Panc1 (cell line): ENCODE measurements at regions not wholly inside any gene's neighbourhood (a gene's known extent, or its start where the extent isn't known, plus 50 kb on each side); places are given as distances from the start of the nearest gene placed in this dataset.

Source experiments
- ATAC-seq: fragments of 200-7000 bp; cut with Tn5 transposase; 2 replicates; pipeline ENCODE4 v1.9.1; 2020; ENCODE audit warnings: mild to moderate bottlenecking, moderate library complexity
- BruUV-seq: library from RNA; stranded (reverse); fragments of 400-500 nt; replicated peaks from 2 replicates; lab custom pipeline; 2021; lab: Mats Ljungman, UMichigan
- CTCF ChIA-PET: fragments of 300-600 bp; sonication (Branson Sonifier 250); formaldehyde crosslinking; loops from one replicate; lab custom pipeline; 2022; ENCODE audit warnings: antibody characterized with exemption; lab: Charles Lee
- POLR2A ChIA-PET: fragments of 300-600 bp; sonication (Branson Sonifier 250); formaldehyde crosslinking; loops from one replicate; lab custom pipeline; 2022; ENCODE audit warnings: antibody characterized with exemption; lab: Charles Lee
- DNase-seq: peaks from one replicate; pipeline ENCODE4 v3.0.0-alpha.2; 2010; ENCODE audit warnings: low read depth, low spot score
- H3K27ac ChIP-seq: 2 replicates; pipeline ENCODE4 v1.5.1; 2011; ENCODE audit warnings: mild to moderate bottlenecking, low read length, inconsistent platforms
- H3K27me3 ChIP-seq: fragments of 200-500 bp; sonication (Bioruptor generic); 2 replicates; pipeline ENCODE4 v1.6.0; 2014; ENCODE audit warnings: low read length, inconsistent platforms; ENCODE audit not compliant: control insufficient read depth, insufficient read depth
- H3K36me3 ChIP-seq: fragments of 200-500 bp; sonication (Bioruptor generic); 2 replicates; pipeline ENCODE4 v1.5.1; 2014; ENCODE audit warnings: inconsistent platforms, mild to moderate bottlenecking, low read length, moderate library complexity; ENCODE audit not compliant: control insufficient read depth, insufficient read depth
- H3K4me1 ChIP-seq: 2 replicates; pipeline ENCODE4 v1.5.1; 2011; ENCODE audit warnings: inconsistent platforms, mild to moderate bottlenecking, low read length, moderate library complexity; ENCODE audit not compliant: control insufficient read depth, insufficient read depth
- H3K4me3 ChIP-seq, 2 experiments: 2 replicates each; pipeline ENCODE4 v1.5.1; 2011 to 2012; ENCODE audit warnings: low read depth in 2 of 2, low read length in 2 of 2, mild to moderate bottlenecking in 2 of 2, inconsistent platforms in 1 of 2, moderate library complexity in 1 of 2
- H3K9me3 ChIP-seq: fragments of 200-500 bp; sonication (Bioruptor generic); 2 replicates; pipeline ENCODE4 v1.5.1; 2014; ENCODE audit warnings: low read depth, mild to moderate bottlenecking, inconsistent platforms, low read length, moderate library complexity; ENCODE audit not compliant: control insufficient read depth, insufficient read depth
- CTCF ChIP-seq: fragments of 450-650 bp; IDR thresholded peaks from 2 replicates; pipeline ENCODE4 v1.5.1; 2017; ENCODE audit warnings: mild to moderate bottlenecking
- POLR2AphosphoS5 ChIP-seq: IDR thresholded peaks from 2 replicates; pipeline ENCODE4 v1.6.1; 2012; ENCODE audit warnings: mild to moderate bottlenecking, low read depth, low read length, moderate library complexity
- SIN3A ChIP-seq: IDR thresholded peaks from 2 replicates; pipeline ENCODE4 v1.6.1; 2012; ENCODE audit warnings: low read depth, mild to moderate bottlenecking, low read length, moderate library complexity, borderline replicate concordance; ENCODE audit not compliant: insufficient read depth
- TCF7L2 ChIP-seq: IDR thresholded peaks from 2 replicates; pipeline ENCODE4 v1.6.1; 2011; ENCODE audit warnings: mild to moderate bottlenecking, low read depth, low read length, inconsistent platforms
- in situ Hi-C: cut with HindIII; loops from 2 replicates; pipeline ENCODE4 v1.10.0; 2016; ENCODE audit warnings: low sequenced_read_pairs, low pct_unique_long_range_greater_than_20kb
- intact Hi-C: fragments of 100-400 bp; cut with micrococcal nuclease; formaldehyde crosslinking; loops from one replicate; pipeline ENCODE4 v1.10.0; 2022; ENCODE audit not compliant: unreplicated experiment
- TF ChIP-seq, protein P1 (sequence below), 2 experiments: IDR thresholded peaks; 2 replicates each; pipeline ENCODE4 v1.6.1; 2011 to 2012; ENCODE audit warnings: low read depth in 2 of 2, control low read depth in 1 of 2, low read length in 1 of 2, mild to moderate bottlenecking in 1 of 2, moderate library complexity in 1 of 2; ENCODE audit not compliant: insufficient read depth in 1 of 2

GRCh38 chr17:36885153-36885735 is 52.0 kb upstream of the LHX1 start:
- DNase-seq (no peak), ATAC-seq (no peak)
- in situ Hi-C loops (no loop called here), intact Hi-C loops (no loop called here)
- H3K9me3 ChIP-seq = no peaks in the 10 kb centered on the region
- ChIA-PET POLR2A (no interaction called here), CTCF (no interaction called here)
- TF ChIP-seq, protein P1, sequence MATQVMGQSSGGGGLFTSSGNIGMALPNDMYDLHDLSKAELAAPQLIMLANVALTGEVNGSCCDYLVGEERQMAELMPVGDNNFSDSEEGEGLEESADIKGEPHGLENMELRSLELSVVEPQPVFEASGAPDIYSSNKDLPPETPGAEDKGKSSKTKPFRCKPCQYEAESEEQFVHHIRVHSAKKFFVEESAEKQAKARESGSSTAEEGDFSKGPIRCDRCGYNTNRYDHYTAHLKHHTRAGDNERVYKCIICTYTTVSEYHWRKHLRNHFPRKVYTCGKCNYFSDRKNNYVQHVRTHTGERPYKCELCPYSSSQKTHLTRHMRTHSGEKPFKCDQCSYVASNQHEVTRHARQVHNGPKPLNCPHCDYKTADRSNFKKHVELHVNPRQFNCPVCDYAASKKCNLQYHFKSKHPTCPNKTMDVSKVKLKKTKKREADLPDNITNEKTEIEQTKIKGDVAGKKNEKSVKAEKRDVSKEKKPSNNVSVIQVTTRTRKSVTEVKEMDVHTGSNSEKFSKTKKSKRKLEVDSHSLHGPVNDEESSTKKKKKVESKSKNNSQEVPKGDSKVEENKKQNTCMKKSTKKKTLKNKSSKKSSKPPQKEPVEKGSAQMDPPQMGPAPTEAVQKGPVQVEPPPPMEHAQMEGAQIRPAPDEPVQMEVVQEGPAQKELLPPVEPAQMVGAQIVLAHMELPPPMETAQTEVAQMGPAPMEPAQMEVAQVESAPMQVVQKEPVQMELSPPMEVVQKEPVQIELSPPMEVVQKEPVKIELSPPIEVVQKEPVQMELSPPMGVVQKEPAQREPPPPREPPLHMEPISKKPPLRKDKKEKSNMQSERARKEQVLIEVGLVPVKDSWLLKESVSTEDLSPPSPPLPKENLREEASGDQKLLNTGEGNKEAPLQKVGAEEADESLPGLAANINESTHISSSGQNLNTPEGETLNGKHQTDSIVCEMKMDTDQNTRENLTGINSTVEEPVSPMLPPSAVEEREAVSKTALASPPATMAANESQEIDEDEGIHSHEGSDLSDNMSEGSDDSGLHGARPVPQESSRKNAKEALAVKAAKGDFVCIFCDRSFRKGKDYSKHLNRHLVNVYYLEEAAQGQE (IDR thresholded peaks at IDR 0.05; ENCODE audit: insufficient read depth in 1 of 2, low read depth in 2 of 2, low read length in 1 of 2) = no peak
- TF ChIP-seq POLR2AphosphoS5 (no peak), TCF7L2 (no peak)
- BruUV-seq = no TSS peak
- no peaks in the 10 kb centered on the region for H3K36me3 ChIP-seq
- no peaks in the 10 kb centered on the region for H3K27me3 ChIP-seq
- no peak overlapping the region for H3K27ac ChIP-seq
- no peak overlapping the region for H3K4me3 ChIP-seq
- no peaks in the 10 kb centered on the region for H3K4me1 ChIP-seq

GRCh38 chr17:36885771-36886377 is 51.4 kb upstream of the LHX1 start:
- no TSS peak for BruUV-seq
- ChIA-PET CTCF (no interaction called here), POLR2A (no interaction called here)
- TF ChIP-seq, protein P1 (IDR thresholded peaks at IDR 0.05; ENCODE audit: insufficient read depth in 1 of 2, low read depth in 2 of 2, low read length in 1 of 2) = no peak
- no peak for TF ChIP-seq TCF7L2
- TF ChIP-seq SIN3A = no peak
- TF ChIP-seq CTCF = no peak
- no peak for TF ChIP-seq POLR2AphosphoS5
- in situ Hi-C loops = no loop called here
- Histone ChIP-seq H3K36me3 (no peaks in the 10 kb centered on the region), H3K27me3 (no peaks in the 10 kb centered on the region), H3K9me3 (no peaks in the 10 kb centered on the region), H3K27ac (no peak overlapping the region), H3K4me3 (no peak overlapping the region), H3K4me1 (no peaks in the 10 kb centered on the region)
- intact Hi-C loops = no loop called here
- no peak for DNase-seq
- no peak for ATAC-seq
